Esophagus muscularis mucosa (tissue), 4 donors: ENCODE measurements at regions not wholly inside any gene's neighbourhood (a gene's known extent, or its start where the extent isn't known, plus 50 kb on each side); places are given as distances from the start of the nearest gene placed in this dataset.

Source experiments
- CTCF ChIP-seq, 3 experiments: fragments of 200-600 bp in 2 of 3; fragments of 450-650 bp in 1 of 3; sonication (generic) in 2 of 3; IDR thresholded peaks; one replicate each; pipeline ENCODE4 v1.5.1; 2017 to 2019; ENCODE audit warnings: antibody characterized with exemption in 3 of 3, mild to moderate bottlenecking in 2 of 3, moderate library complexity in 1 of 3
- EP300 ChIP-seq: sonication (generic); formaldehyde crosslinking; IDR thresholded peaks from one replicate; pipeline ENCODE4 v1.6.1; 2017; ENCODE audit warnings: antibody characterized with exemption
- POLR2A ChIP-seq: fragments of 450-650 bp; IDR thresholded peaks from one replicate; pipeline ENCODE4 v1.6.1; 2017; ENCODE audit warnings: antibody characterized with exemption, moderate library complexity, mild to moderate bottlenecking, low read depth
- POLR2AphosphoS5 ChIP-seq, 2 donors: sonication (generic); formaldehyde crosslinking; IDR thresholded peaks; one replicate each; pipeline ENCODE4 v1.6.1; 2017; ENCODE audit warnings: antibody characterized with exemption in 2 of 2

- TF ChIP-seq CTCF (IDR thresholded peaks at IDR 0.05): no peak
- TF ChIP-seq POLR2AphosphoS5 (IDR thresholded peaks at IDR 0.05): no peak
- TF ChIP-seq POLR2A: no peak
- TF ChIP-seq EP300: no peak
Observed at GRCh38 chr2:129436809-129437208, 542.7 kb upstream of the RAB6C start.
